Mucosa of descending colon (tissue), 3 donors: ENCODE measurements at regions not wholly inside any gene's neighbourhood (a gene's known extent, or its start where the extent isn't known, plus 50 kb on each side); places are given as distances from the start of the nearest gene placed in this dataset.

Source experiments
- ATAC-seq: fragments of 200-7000 bp; cut with Tn5 transposase; one replicate; pipeline ENCODE4 v1.9.1; 2020; ENCODE audit warnings: mild to moderate bottlenecking, moderate library complexity
- DNase-seq, 3 donors: peaks; one replicate each; pipeline ENCODE4 v3.0.0-alpha.2; 2020
- H3K36me3 ChIP-seq: fragments of 200-600 bp; one replicate; pipeline ENCODE4 v1.8.0; 2021; ENCODE audit warnings: low read depth, mild to moderate bottlenecking
- H3K4me1 ChIP-seq: fragments of 200-600 bp; one replicate; pipeline ENCODE4 v1.8.0; 2021; ENCODE audit warnings: low read depth, mild to moderate bottlenecking
- H3K4me3 ChIP-seq: fragments of 200-600 bp; one replicate; pipeline ENCODE4 v1.8.0; 2021; ENCODE audit warnings: mild to moderate bottlenecking
- H3K9me3 ChIP-seq: fragments of 200-600 bp; one replicate; pipeline ENCODE4 v1.8.0; 2021; ENCODE audit warnings: mild to moderate bottlenecking
- intact Hi-C, 2 donors: fragments of 100-400 bp; cut with DNase I in 1 of 2; cut with micrococcal nuclease in 1 of 2; formaldehyde crosslinking; loops; one replicate each; pipeline versions ENCODE4 v1.11.0 to v1.11.1; 2022; cut with DNase I, micrococcal nuclease
- TF ChIP-seq, protein P1 (sequence below): fragments of 200-600 bp; IDR thresholded peaks from one replicate; pipeline ENCODE4 v1.8.0; 2022; ENCODE audit warnings: antibody characterized with exemption, mild to moderate bottlenecking
- donor health status: DM: no; HTN: no; CAD: no; lungs with moderate emphysema.
- donor health status: DM: no; HTN: no; CAD: no.
- donor health status: DM: no; HTN: yes; CAD: no.

DNA sequence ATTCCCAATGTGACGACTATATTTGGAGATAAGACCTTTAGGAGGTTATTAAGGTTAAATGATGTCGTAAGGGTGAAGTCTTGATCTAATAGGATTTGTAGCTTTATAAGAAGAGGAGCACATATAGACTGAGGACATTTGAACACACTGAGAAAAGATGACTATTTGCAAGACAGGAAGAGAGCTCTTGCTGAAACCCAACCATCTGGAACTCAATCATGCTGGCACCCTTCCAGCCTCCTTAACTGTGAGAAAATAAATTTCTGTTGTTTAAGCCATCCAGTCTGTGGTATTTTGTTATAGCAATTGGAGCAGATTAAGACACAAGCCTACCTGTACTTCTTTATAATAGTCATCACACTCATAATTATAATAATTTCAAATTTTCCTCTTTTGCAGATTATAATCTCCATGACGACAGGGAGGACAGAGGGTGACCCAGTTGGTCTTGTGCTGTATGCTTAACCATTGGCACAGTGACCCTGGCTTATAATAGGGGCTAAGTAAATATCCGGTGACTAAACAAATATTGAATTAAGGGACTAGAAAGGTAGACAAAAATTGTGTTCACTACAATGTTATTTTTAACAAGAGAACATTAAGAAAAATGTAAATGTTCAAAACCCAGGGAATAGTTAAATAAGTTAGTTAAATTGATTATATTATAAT is 206.4 kb upstream of the HDDC2 start:
- TF ChIP-seq, protein P1, sequence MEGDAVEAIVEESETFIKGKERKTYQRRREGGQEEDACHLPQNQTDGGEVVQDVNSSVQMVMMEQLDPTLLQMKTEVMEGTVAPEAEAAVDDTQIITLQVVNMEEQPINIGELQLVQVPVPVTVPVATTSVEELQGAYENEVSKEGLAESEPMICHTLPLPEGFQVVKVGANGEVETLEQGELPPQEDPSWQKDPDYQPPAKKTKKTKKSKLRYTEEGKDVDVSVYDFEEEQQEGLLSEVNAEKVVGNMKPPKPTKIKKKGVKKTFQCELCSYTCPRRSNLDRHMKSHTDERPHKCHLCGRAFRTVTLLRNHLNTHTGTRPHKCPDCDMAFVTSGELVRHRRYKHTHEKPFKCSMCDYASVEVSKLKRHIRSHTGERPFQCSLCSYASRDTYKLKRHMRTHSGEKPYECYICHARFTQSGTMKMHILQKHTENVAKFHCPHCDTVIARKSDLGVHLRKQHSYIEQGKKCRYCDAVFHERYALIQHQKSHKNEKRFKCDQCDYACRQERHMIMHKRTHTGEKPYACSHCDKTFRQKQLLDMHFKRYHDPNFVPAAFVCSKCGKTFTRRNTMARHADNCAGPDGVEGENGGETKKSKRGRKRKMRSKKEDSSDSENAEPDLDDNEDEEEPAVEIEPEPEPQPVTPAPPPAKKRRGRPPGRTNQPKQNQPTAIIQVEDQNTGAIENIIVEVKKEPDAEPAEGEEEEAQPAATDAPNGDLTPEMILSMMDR, result no peak
- Histone ChIP-seq H3K4me1 (no peaks in the 10 kb centered on the region), H3K36me3 (no peaks in the 10 kb centered on the region), H3K9me3 (no peaks in the 10 kb centered on the region), H3K4me3 (no peak overlapping the region)
- intact Hi-C loops, result no loop called here
- no peak for ATAC-seq
- peak in 1 of 3 donors; percentile 43 for DNase-seq

DNA sequence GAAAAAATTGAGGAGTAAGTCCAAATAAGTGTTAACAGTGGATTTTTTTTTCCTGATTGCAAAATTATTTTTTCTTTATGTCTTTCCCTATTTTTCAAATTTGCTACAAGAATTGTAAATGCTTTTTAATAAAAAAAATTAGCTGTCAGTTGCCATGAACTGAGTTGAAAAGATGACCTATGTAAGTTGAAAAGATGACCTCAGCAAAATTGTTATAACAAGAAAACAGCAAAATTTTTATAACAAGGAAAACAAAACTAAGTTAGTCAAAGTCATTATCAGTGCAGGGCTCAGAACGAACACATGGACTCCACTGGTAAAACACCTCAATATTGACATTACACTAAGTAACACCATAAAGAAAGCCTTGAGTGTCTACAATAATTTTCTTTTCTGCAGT is 207.0 kb upstream of the HDDC2 start:
- ATAC-seq (no peak), DNase-seq (no peak)
- no peak overlapping the region for H3K4me3 ChIP-seq
- TF ChIP-seq, protein P1, result no peak
- no peaks in the 10 kb centered on the region for H3K4me1 ChIP-seq
- no peaks in the 10 kb centered on the region for H3K36me3 ChIP-seq
- intact Hi-C loops, result no loop called here
- no peaks in the 10 kb centered on the region for H3K9me3 ChIP-seq

DNA sequence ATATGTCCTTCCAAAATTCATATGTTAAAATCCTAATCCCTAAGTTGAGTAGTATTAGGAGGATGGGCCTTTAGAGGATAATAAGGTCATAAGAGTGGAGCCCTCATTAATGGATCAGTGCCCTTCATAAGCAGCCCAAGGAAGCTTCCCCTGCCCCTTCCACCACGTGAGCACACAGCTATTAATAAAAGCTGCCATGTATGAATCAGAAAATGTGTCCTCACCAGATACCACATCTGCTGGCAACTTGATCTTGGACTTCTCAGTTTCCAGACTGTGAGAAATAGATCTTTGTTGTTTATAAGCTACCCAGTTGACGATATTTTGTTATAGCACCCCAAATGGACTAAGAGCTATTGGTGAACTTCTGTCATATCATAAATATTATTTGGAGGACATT is 207.7 kb upstream of the HDDC2 start:
- ATAC-seq (no peak), DNase-seq (no peak)
- intact Hi-C loops, result no loop called here
- Histone ChIP-seq H3K36me3 (no peaks in the 10 kb centered on the region), H3K4me1 (no peaks in the 10 kb centered on the region), H3K9me3 (no peaks in the 10 kb centered on the region), H3K4me3 (no peak overlapping the region)
- TF ChIP-seq, protein P1, result no peak

DNA sequence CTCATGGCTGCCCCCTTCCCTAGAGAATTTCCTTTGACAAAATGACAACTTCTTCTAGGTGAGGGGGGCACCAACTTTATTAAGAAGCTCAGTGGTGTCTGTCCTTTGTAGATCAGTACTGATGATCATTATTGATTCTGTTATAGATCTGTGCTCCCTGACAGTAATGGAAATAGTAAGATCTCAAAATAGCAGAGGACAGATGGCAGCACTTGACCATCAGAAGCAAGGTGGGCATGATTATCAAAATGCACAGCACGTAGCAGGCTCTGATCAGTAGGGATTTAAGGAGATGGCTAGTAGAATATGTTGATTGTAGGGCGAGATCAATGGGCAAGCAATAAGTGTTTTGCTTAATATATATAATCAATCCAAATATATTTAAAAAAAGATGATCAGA is 208.6 kb upstream of the HDDC2 start:
- ATAC-seq, result no peak
- intact Hi-C loops, result no loop called here
- no peak for DNase-seq
- Histone ChIP-seq H3K9me3 (no peaks in the 10 kb centered on the region), H3K36me3 (no peaks in the 10 kb centered on the region), H3K4me1 (no peaks in the 10 kb centered on the region), H3K4me3 (no peak overlapping the region)
- TF ChIP-seq, protein P1, result no peak

DNA sequence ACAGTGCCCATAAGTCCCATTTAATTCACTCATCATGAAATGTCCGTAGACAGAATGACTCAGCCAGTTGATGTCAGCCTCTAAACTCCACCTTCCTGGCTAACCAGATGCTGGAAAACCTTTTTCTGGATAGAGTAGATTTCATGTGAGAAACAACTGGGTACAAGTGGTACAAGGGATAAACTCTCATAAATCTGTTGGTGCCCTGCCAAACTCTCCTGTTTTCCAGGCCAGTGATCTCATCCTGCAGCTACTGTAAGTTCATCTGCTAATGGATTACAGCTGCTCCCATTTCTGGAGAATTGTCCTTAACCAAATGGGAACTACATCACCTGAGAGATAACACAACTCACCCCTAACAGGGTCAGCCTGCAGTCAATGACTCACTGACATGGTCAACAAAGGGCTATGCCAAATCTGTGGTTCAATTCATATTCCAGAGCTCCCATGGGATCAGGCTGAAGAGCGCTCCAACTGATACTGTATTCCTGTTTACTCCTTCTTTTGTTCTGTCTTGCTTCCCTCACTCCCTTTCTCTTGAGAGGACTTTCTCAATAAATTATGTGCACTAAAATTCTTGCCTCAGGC is 210.1 kb upstream of the HDDC2 start:
- DNase-seq (no peak), ATAC-seq (no peak)
- intact Hi-C loops, result no loop called here

More for the DNA sequence above, 210.1 kb upstream of the HDDC2 start:
- Histone ChIP-seq H3K36me3 (no peaks in the 10 kb centered on the region), H3K4me1 (no peaks in the 10 kb centered on the region), H3K9me3 (no peaks in the 10 kb centered on the region), H3K4me3 (no peak overlapping the region)
- TF ChIP-seq, protein P1, result no peak
